Progenitor cell of endocrine pancreas (in vitro differentiated cells): ENCODE measurements at regions not wholly inside any gene's neighbourhood (a gene's known extent, or its start where the extent isn't known, plus 50 kb on each side); places are given as distances from the start of the nearest gene placed in this dataset.

Experiments
- DNase-seq: peaks from one replicate; pipeline ENCODE4 v3.0.0; 2021; ENCODE audit warnings: low spot score; ENCODE audit not compliant: unreplicated experiment
- H3K27ac Mint-ChIP-seq: 2 replicates; pipeline ENCODE4 v1.8.0; 2021; ENCODE audit warnings: mild to moderate bottlenecking, moderate library complexity, mixed read lengths
- H3K27me3 Mint-ChIP-seq: 2 replicates; pipeline ENCODE4 v1.8.0; 2021; ENCODE audit warnings: mixed read lengths
- H3K36me3 Mint-ChIP-seq: 2 replicates; pipeline ENCODE4 v1.8.0; 2022; ENCODE audit warnings: mixed read lengths; ENCODE audit not compliant: insufficient read depth
- H3K4me1 Mint-ChIP-seq: 2 replicates; pipeline ENCODE4 v1.8.0; 2021; ENCODE audit warnings: low read depth, mixed read lengths
- H3K4me3 Mint-ChIP-seq: 2 replicates; pipeline ENCODE4 v1.8.0; 2021; ENCODE audit warnings: low read depth, mild to moderate bottlenecking, moderate library complexity, mixed read lengths
- H3K9me3 Mint-ChIP-seq: 2 replicates; pipeline ENCODE4 v1.8.0; 2021; ENCODE audit warnings: low read depth, mixed read lengths
- TF ChIP-seq, protein P1 (sequence below): fragments of 200-600 bp; sonication (generic); IDR thresholded peaks from one replicate; pipeline ENCODE4 v1.5.0; 2021; ENCODE audit warnings: antibody characterized with exemption, mild to moderate bottlenecking; ENCODE audit not compliant: unreplicated experiment

DNA sequence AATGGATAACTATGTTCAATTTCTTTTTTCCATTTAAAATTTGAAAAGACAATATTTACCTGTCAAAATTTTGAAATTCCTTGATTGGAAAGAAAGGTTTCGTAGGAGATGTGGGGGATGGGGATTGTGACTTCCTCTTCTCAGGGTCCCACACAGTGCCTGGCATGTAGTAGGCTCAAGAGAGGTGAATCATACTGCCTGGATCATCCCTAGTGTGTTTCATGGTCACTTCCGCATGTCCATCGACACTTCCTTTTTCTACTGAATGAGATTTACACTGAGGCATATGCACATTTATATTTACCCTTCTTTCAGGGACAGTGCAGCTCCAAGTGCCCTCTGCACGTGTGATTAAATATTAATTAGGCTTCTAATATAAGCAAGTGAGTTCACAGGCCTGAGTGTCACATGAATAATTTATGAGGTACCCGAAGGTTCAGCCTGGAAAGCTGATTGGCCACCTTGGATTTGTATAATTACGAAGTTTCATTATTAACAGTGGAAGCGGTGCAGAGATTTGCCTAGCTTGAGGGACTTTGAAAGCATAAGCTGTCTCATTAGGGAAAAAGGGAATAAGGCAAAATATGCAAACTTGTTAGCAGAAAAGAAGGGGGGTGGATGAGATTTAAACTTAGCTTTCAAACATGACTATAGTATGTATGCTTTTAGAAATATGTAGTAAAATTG is 177.5 kb upstream of the MMS22L start:
- Mint-ChIP-seq H3K9me3 (no peaks in the 10 kb centered on the region), H3K4me3 (no peak overlapping the region), H3K27me3 (no peaks in the 10 kb centered on the region), H3K27ac (no peak overlapping the region), H3K4me1 (peaks cover 9% of the 10 kb centered on the region), H3K36me3 (no peaks in the 10 kb centered on the region)
- no peak for DNase-seq
- TF ChIP-seq, protein P1, sequence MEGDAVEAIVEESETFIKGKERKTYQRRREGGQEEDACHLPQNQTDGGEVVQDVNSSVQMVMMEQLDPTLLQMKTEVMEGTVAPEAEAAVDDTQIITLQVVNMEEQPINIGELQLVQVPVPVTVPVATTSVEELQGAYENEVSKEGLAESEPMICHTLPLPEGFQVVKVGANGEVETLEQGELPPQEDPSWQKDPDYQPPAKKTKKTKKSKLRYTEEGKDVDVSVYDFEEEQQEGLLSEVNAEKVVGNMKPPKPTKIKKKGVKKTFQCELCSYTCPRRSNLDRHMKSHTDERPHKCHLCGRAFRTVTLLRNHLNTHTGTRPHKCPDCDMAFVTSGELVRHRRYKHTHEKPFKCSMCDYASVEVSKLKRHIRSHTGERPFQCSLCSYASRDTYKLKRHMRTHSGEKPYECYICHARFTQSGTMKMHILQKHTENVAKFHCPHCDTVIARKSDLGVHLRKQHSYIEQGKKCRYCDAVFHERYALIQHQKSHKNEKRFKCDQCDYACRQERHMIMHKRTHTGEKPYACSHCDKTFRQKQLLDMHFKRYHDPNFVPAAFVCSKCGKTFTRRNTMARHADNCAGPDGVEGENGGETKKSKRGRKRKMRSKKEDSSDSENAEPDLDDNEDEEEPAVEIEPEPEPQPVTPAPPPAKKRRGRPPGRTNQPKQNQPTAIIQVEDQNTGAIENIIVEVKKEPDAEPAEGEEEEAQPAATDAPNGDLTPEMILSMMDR: no peak

DNA sequence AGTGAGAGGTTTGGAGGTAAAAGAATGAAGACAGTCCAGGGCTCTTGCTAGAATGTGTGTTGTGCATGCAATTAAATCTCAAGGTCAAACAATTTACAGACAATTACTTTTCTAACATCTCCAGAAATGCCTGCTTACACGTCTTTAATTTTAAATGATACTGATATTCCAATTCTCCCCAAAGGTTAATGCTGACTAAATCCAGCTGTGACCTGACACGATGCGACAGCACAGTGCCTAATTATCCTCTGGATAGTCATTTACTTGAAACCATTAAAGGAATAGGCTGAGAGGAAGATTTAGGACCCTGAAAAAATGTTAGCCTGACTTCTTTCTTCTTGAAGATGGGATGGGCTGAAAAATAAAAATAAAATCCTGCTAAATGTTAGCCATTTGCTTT is 178.2 kb upstream of the MMS22L start:
- Mint-ChIP-seq H3K4me3 (no peak overlapping the region), H3K27ac (no peak overlapping the region), H3K36me3 (no peaks in the 10 kb centered on the region), H3K9me3 (no peaks in the 10 kb centered on the region), H3K4me1 (peaks cover 13% of the 10 kb centered on the region), H3K27me3 (no peaks in the 10 kb centered on the region)
- no peak for DNase-seq
- TF ChIP-seq, protein P1: no peak

DNA sequence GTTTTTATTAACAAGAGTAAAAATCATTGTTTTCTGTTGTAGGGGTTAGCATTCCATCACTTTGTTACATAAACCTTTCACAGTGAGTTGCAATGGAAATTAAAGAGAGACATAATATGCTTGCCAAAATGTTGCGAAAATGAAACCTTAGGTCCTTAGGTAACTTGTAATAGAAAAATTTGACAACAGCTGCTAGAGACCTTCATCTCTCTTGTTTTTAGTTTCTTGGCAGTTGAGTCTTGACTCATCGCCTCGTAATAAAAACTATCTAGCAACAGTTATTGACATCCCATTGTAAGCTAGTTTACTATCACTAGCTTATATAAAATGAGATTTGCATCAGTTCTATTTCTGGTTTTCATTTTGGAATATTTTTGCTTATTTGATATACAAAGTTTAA is 179.0 kb upstream of the MMS22L start:
- Mint-ChIP-seq H3K4me1 (peaks cover 16% of the 10 kb centered on the region), H3K36me3 (no peaks in the 10 kb centered on the region), H3K4me3 (no peak overlapping the region), H3K27me3 (no peaks in the 10 kb centered on the region), H3K9me3 (no peaks in the 10 kb centered on the region), H3K27ac (no peak overlapping the region)
- no peak for DNase-seq
- TF ChIP-seq, protein P1: no peak

DNA sequence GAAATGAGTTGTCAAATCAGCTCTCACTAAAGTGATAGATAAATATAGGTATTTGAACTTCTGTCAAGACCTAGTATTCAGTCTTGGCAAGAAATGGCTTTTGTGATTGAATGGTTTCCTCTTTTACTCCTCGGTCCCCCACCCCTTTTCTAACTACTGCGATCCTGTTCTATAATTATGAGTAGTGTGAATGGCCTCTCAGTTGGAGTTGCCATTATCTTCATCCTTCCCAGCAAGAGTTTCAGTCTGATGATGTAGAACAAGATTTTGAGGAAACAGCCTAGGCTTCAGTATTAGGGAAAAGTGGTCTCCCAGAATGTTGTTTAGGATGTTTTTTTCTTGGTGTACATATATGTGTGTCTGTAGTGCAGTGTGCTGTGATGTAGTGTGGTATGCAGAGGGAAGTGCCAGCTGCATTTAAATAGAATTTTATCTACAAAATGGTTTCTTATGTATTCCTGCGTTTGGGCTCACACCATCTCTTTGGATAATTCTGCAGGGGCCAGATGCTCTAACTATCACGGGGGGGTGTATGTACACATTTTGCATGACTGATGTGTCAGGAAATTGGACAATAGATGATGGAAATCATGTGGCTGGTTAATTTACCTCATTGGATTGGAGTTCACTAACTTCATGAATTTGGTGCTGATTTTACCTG is 180.1 kb upstream of the MMS22L start:
- Mint-ChIP-seq H3K27ac (no peak overlapping the region), H3K4me1 (peaks cover 16% of the 10 kb centered on the region), H3K27me3 (no peaks in the 10 kb centered on the region), H3K4me3 (no peak overlapping the region), H3K9me3 (no peaks in the 10 kb centered on the region), H3K36me3 (no peaks in the 10 kb centered on the region)
- DNase-seq: no peak
- TF ChIP-seq, protein P1: no peak

DNA sequence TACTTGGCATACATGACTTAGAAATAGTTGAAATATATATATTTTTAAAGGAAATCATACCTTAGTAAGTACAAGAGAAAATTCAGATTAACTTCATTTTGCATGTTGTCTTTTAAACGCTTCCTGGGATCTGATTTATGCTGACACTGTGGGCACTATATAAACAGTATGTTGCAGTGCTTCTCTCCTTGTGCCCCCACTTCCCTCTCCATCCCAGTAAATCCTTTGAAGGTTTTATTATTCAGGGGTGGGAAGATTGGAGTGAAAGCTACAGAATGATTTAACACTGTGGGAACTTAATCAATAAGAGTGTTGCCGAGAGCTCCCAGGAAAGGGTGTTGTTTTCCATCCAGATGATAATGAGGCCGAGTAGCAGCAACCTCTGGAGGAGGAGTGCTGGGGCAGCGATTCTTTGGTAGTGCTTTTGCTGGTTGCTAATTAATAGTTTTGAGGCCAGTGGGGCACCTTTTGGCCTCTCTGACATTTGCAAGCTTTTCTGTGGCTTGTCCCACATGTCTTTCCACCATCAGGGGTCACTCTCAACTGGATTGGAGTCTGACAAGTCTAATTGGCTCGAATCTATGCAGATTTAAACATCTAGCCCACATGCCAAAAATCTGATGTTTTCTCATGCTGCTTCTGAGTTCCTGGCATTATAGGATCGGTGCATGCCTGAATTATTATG is 183.0 kb upstream of the MMS22L start:
- DNase-seq: no peak
- Mint-ChIP-seq H3K27ac (no peak overlapping the region), H3K4me1 (peaks cover 16% of the 10 kb centered on the region), H3K9me3 (no peaks in the 10 kb centered on the region), H3K27me3 (no peaks in the 10 kb centered on the region), H3K4me3 (no peak overlapping the region), H3K36me3 (no peaks in the 10 kb centered on the region)
- TF ChIP-seq, protein P1: peak; percentile 15
